Calu3 (cell line): ENCODE measurements at regions not wholly inside any gene's neighbourhood (a gene's known extent, or its start where the extent isn't known, plus 50 kb on each side); places are given as distances from the start of the nearest gene placed in this dataset.

Source experiments
- BruUV-seq: library from RNA; stranded (reverse); fragments of 400-500 nt; replicated peaks from 2 replicates; lab custom pipeline; 2021; lab: Mats Ljungman, UMichigan
- CTCF ChIA-PET: fragments of 300-600 bp; sonication (Branson Sonifier 250); formaldehyde crosslinking; loops from one replicate; lab custom pipeline; 2022; ENCODE audit warnings: antibody characterized with exemption; lab: Charles Lee
- DNase-seq: peaks from one replicate; pipeline ENCODE4 v3.0.0; 2022
- H3K27ac Mint-ChIP-seq: one replicate; pipeline ENCODE4 v1.8.0; 2022; ENCODE audit warnings: mixed read lengths; ENCODE audit not compliant: unreplicated experiment
- H3K27me3 Mint-ChIP-seq: one replicate; pipeline ENCODE4 v1.8.0; 2022; ENCODE audit warnings: mixed read lengths; ENCODE audit not compliant: unreplicated experiment
- H3K36me3 Mint-ChIP-seq: one replicate; pipeline ENCODE4 v1.8.0; 2022; ENCODE audit warnings: mild to moderate bottlenecking, moderate library complexity, mixed read lengths; ENCODE audit not compliant: insufficient read depth, unreplicated experiment
- H3K4me1 Mint-ChIP-seq: one replicate; pipeline ENCODE4 v1.8.0; 2022; ENCODE audit warnings: mild to moderate bottlenecking, low read depth, mixed read lengths; ENCODE audit not compliant: unreplicated experiment
- H3K4me3 Mint-ChIP-seq: one replicate; pipeline ENCODE4 v1.8.0; 2022; ENCODE audit warnings: mild to moderate bottlenecking, low read depth, moderate library complexity, mixed read lengths; ENCODE audit not compliant: unreplicated experiment
- H3K9me3 Mint-ChIP-seq: one replicate; pipeline ENCODE4 v1.8.0; 2022; ENCODE audit warnings: low read depth, mixed read lengths; ENCODE audit not compliant: unreplicated experiment
- intact Hi-C: fragments of 100-400 bp; cut with micrococcal nuclease; formaldehyde crosslinking; loops from one replicate; pipeline ENCODE4 v1.10.0; 2022; ENCODE audit not compliant: unreplicated experiment
- TF ChIP-seq, protein P1 (sequence below): fragments of 200-600 bp; IDR thresholded peaks from one replicate; pipeline ENCODE4 v1.8.0; 2022; ENCODE audit warnings: antibody characterized with exemption; ENCODE audit not compliant: unreplicated experiment

DNA sequence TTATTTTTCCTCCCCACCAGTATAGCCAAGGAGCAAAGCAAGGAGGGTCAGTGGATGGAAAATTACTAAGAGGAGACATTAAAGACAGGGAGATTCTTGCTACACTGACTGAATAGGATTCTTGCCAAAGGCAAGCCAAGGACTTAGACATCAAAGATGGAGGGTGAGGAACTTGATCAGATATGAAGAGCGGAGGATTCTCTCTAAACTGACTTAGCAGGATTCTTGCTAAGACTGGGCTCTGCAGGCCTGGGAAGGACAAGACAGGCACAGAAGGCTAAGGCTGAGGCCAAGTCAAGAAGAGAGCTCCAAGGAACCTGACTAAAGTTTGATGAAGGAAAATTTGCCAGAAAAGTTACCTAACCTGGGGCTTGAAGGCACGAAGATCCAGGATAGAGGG, 143.9 kb upstream of the RMP24 start:
- CTCF ChIA-PET = interaction anchor here (0.5 kb wide), 1 partner anchor 66 kb away, joined by 3 read pairs; no protein-coding TSS in a partner anchor
- TF ChIP-seq, protein P1, sequence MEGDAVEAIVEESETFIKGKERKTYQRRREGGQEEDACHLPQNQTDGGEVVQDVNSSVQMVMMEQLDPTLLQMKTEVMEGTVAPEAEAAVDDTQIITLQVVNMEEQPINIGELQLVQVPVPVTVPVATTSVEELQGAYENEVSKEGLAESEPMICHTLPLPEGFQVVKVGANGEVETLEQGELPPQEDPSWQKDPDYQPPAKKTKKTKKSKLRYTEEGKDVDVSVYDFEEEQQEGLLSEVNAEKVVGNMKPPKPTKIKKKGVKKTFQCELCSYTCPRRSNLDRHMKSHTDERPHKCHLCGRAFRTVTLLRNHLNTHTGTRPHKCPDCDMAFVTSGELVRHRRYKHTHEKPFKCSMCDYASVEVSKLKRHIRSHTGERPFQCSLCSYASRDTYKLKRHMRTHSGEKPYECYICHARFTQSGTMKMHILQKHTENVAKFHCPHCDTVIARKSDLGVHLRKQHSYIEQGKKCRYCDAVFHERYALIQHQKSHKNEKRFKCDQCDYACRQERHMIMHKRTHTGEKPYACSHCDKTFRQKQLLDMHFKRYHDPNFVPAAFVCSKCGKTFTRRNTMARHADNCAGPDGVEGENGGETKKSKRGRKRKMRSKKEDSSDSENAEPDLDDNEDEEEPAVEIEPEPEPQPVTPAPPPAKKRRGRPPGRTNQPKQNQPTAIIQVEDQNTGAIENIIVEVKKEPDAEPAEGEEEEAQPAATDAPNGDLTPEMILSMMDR = no peak
- BruUV-seq = no TSS peak
- H3K36me3 Mint-ChIP-seq = no peaks in the 10 kb centered on the region
- intact Hi-C loops = no loop called here
- H3K4me3 Mint-ChIP-seq = no peak overlapping the region
- H3K27ac Mint-ChIP-seq = peak overlapping the region; percentile 43
- peaks cover 28% of the 10 kb centered on the region for H3K4me1 Mint-ChIP-seq
- DNase-seq = no peak
- H3K27me3 Mint-ChIP-seq = peaks cover 31% of the 10 kb centered on the region
- H3K9me3 Mint-ChIP-seq = peaks cover 14% of the 10 kb centered on the region

DNA sequence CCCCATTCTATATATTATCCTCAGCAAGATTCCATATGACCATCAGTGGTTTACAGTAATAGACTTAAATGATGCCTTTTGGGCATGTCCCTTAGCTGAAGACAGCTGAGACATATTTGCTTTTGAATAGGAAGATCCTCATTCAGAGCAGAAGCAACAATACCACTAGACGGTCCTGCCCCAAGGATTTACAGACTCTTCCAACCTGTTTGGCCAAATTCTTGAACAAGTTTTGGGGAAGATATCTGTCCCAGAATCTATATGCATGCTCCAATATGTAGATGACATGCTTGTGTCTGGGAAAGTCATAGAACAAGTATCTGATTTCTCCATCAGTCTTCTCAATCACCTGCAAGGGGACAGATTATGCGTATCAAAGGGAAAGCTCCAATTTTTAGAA, 137.1 kb upstream of the RMP24 start:
- Mint-ChIP-seq H3K9me3 (peaks cover 8% of the 10 kb centered on the region), H3K27me3 (peaks cover 89% of the 10 kb centered on the region), H3K27ac (no peak overlapping the region), H3K4me3 (no peak overlapping the region), H3K36me3 (no peaks in the 10 kb centered on the region), H3K4me1 (no peaks in the 10 kb centered on the region)
- BruUV-seq = no TSS peak
- intact Hi-C loops = no loop called here
- no peak for DNase-seq
- CTCF ChIA-PET = no interaction called here
- TF ChIP-seq, protein P1 = no peak

DNA sequence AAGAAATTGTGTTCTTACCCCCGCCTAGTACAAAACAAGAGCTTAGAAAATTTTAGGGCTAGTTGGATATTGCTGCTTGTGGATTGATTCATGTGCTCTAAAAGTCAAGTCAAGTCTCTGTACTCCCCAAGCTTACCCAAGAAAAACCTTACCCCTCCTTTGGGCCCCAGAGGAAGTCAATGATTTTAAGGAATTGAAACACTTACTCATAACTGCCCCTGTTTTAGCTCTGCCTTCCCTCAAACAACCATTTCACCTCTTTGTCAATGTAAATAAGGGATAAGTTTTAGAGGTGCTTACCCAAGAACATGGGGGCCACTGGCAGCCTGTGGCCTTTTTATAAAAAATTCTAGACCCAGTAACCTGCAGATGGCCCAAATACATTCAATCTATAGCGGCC, 136.6 kb upstream of the RMP24 start:
- Mint-ChIP-seq H3K27me3 (peaks cover 89% of the 10 kb centered on the region), H3K9me3 (peaks cover 4% of the 10 kb centered on the region), H3K4me1 (no peaks in the 10 kb centered on the region), H3K4me3 (no peak overlapping the region), H3K27ac (no peak overlapping the region), H3K36me3 (no peaks in the 10 kb centered on the region)
- DNase-seq = no peak
- intact Hi-C loops = no loop called here
- TF ChIP-seq, protein P1 = no peak
- CTCF ChIA-PET = no interaction called here
- BruUV-seq = no TSS peak

DNA sequence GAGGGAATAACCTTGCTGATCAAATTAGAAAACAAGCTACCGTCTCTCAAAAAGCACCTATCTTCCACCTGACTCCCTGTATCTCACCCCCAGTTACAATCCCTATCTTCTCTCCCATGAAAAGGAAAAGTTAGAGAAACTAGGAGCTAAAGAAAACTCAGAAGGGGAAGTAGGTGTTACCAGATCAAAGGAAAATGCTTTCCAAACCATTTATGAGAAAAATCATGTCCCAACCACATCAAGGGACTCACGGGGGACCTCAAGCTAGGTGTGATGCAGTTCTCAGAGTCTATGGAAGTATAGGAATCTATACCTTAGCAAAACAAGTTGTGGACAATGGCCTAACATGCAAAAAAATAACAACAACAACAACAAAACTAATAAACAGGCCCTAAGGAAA, 135.5 kb upstream of the RMP24 start:
- H3K4me3 Mint-ChIP-seq = no peak overlapping the region
- DNase-seq = no peak
- CTCF ChIA-PET = no interaction called here
- H3K36me3 Mint-ChIP-seq = no peaks in the 10 kb centered on the region
- TF ChIP-seq, protein P1 = no peak
- no peak overlapping the region for H3K27ac Mint-ChIP-seq
- no peaks in the 10 kb centered on the region for H3K4me1 Mint-ChIP-seq
- BruUV-seq = no TSS peak
- peaks cover 91% of the 10 kb centered on the region for H3K27me3 Mint-ChIP-seq
- intact Hi-C loops = no loop called here
- peaks cover 3% of the 10 kb centered on the region for H3K9me3 Mint-ChIP-seq
